Kidney (tissue), 13 donors: ENCODE measurements at regions not wholly inside any gene's neighbourhood (a gene's known extent, or its start where the extent isn't known, plus 50 kb on each side); places are given as distances from the start of the nearest gene placed in this dataset.
A peak's percentile ranks its signal among the peaks of the same experiment; 100 is the strongest.

Source experiments
- DNase-seq, 5 donors: peaks; one replicate each; pipeline ENCODE4 v3.0.0-alpha.2; 2013 to 2020
- FAIRE-seq: peaks from 2 replicates; lab custom pipeline; 2012; peaks lifted over from hg19 to GRCh38; lab: Jason Lieb, UNC
- H3K27ac ChIP-seq, 2 donors: one replicate each; pipeline ENCODE4 v1.7.0; 2013; ENCODE audit warnings: low read depth in 2 of 2, low read length in 2 of 2, inconsistent platforms in 1 of 2
- H3K27me3 ChIP-seq: one replicate; pipeline ENCODE4 v1.7.1; 2013; ENCODE audit warnings: low read length, inconsistent platforms; ENCODE audit not compliant: control insufficient read depth, insufficient read depth
- H3K36me3 ChIP-seq, 3 donors: one replicate each; pipeline versions ENCODE4 v1.7.0 to v1.7.1; 2013; ENCODE audit warnings: low read length in 3 of 3, control low read depth in 1 of 3, inconsistent platforms in 1 of 3; ENCODE audit not compliant: insufficient read depth in 3 of 3, control insufficient read depth in 2 of 3
- H3K4me1 ChIP-seq, 3 donors: one replicate each; pipeline versions ENCODE4 v1.7.0 to v1.7.1; 2013; ENCODE audit warnings: low read length in 3 of 3, inconsistent platforms in 1 of 3, low read depth in 1 of 3; ENCODE audit not compliant: control insufficient read depth in 2 of 3, insufficient read depth in 2 of 3
- H3K4me3 ChIP-seq, 3 donors: one replicate each; pipeline versions ENCODE4 v1.7.0 to v1.8.1; 2013; ENCODE audit warnings: low read length in 3 of 3, control low read depth in 1 of 3, inconsistent platforms in 1 of 3
- H3K9ac ChIP-seq, 3 donors: one replicate each; pipeline versions ENCODE4 v1.7.0 to v1.7.1; 2013; ENCODE audit warnings: low read length in 3 of 3, control low read depth in 1 of 3, inconsistent platforms in 1 of 3
- H3K9me3 ChIP-seq, 3 donors: one replicate each; pipeline versions ENCODE4 v1.7.0 to v1.7.1; 2013; ENCODE audit warnings: low read length in 3 of 3, control low read depth in 1 of 3, inconsistent platforms in 1 of 3; ENCODE audit not compliant: control insufficient read depth in 2 of 3, insufficient read depth in 1 of 3
- CTCF ChIP-seq: IDR thresholded peaks from 3 replicates; pipeline ENCODE4 v1.5.1; 2012; ENCODE audit warnings: mild to moderate bottlenecking, moderate library complexity, borderline replicate concordance; ENCODE audit not compliant: insufficient read depth; ENCODE audit errors: extremely low read depth
- intact Hi-C: fragments of 100-400 bp; cut with DNase I; formaldehyde crosslinking; loops from one replicate; pipeline ENCODE4 v1.11.1; 2022
- donor health status: control.
- donor health status: control.
- donor health status: control.
- donor health status: control.
- donor health status: control.
- donor health status: DM: yes; HTN: yes; CAD: no.
- donor health status: Normal renal cell carcinoma (clear cell type).

GRCh38 chr3:144252896-144253295, 281.3 kb downstream of the DIPK2A start:
- H3K9me3 ChIP-seq, result no peaks in the 10 kb centered on the region
- no peak overlapping the region for H3K9ac ChIP-seq
- no peak for DNase-seq
- no peak overlapping the region for H3K4me3 ChIP-seq
- H3K36me3 ChIP-seq, result no peaks in the 10 kb centered on the region
- no peak overlapping the region for H3K27ac ChIP-seq
- no peaks in the 10 kb centered on the region for H3K4me1 ChIP-seq
- intact Hi-C loops, result no loop called here
- no peak for FAIRE-seq
- no peaks in the 10 kb centered on the region for H3K27me3 ChIP-seq
- no peak for TF ChIP-seq CTCF

- no peak overlapping the region for H3K27ac ChIP-seq
- no peak for DNase-seq
- no peak overlapping the region for H3K4me3 ChIP-seq
- H3K9ac ChIP-seq, result no peak overlapping the region
- no peaks in the 10 kb centered on the region for H3K4me1 ChIP-seq
- intact Hi-C loops, result no loop called here
- TF ChIP-seq CTCF, result no peak
- no peaks in the 10 kb centered on the region for H3K36me3 ChIP-seq
- FAIRE-seq, result no peak
- no peaks in the 10 kb centered on the region for H3K9me3 ChIP-seq
- no peaks in the 10 kb centered on the region for H3K27me3 ChIP-seq
Measured at GRCh38 chr3:144257381-144257780, 285.8 kb downstream of the DIPK2A start.

- Histone ChIP-seq H3K36me3 (no peaks in the 10 kb centered on the region), H3K4me3 (no peak overlapping the region), H3K4me1 (no peaks in the 10 kb centered on the region), H3K27me3 (no peaks in the 10 kb centered on the region), H3K27ac (no peak overlapping the region), H3K9ac (no peak overlapping the region), H3K9me3 (no peaks in the 10 kb centered on the region)
- FAIRE-seq (no peak), DNase-seq (peak in 3 of 5 donors; percentile 19 to 37 (median 30))
- intact Hi-C loops, result no loop called here
- TF ChIP-seq CTCF, result no peak
Measured at GRCh38 chr3:144259267-144259666, 287.6 kb downstream of the DIPK2A start.

GRCh38 chr3:144263706-144264105, 292.1 kb downstream of the DIPK2A start:
- no peaks in the 10 kb centered on the region for H3K9me3 ChIP-seq
- no peak for FAIRE-seq
- no peak for DNase-seq
- no peak overlapping the region for H3K4me3 ChIP-seq
- H3K4me1 ChIP-seq, result no peaks in the 10 kb centered on the region
- no peaks in the 10 kb centered on the region for H3K27me3 ChIP-seq
- no peak overlapping the region for H3K9ac ChIP-seq
- no peak for TF ChIP-seq CTCF
- no peak overlapping the region for H3K27ac ChIP-seq
- no peaks in the 10 kb centered on the region for H3K36me3 ChIP-seq
- intact Hi-C loops, result no loop called here
